ENCODE measurements at regions not wholly inside any gene's neighbourhood (a gene's known extent, or its start where the extent isn't known, plus 50 kb on each side); places are given as distances from the start of the nearest gene placed in this dataset.
"Not testable (repeated sequence)": the region's sequence is repeated elsewhere in the genome, so short reads cannot be mapped to it uniquely, and the experiment has no call there.

GRCh38 chr5:118551031-118551430, 437.3 kb downstream of the DTWD2 start:
- DNase-seq, result no peak

- no peak for DNase-seq
Observed at GRCh38 chr5:118548761-118549720, 439.3 kb downstream of the DTWD2 start.

- no peak for DNase-seq
Observed at GRCh38 chr5:118545470-118545869, 442.9 kb downstream of the DTWD2 start.

GRCh38 chr5:118544887-118545449, 443.4 kb downstream of the DTWD2 start:
- DNase-seq, result no peak

GRCh38 chr5:118533923-118534322, 454.4 kb downstream of the DTWD2 start:
- no peak for DNase-seq

GRCh38 chr5:118533156-118533555, 455.2 kb downstream of the DTWD2 start:
- DNase-seq, result no peak

GRCh38 chr5:118531276-118531675, 457.1 kb downstream of the DTWD2 start:
- DNase-seq, result no peak

- no peak for DNase-seq
Observed at GRCh38 chr5:118529361-118530144, 458.8 kb downstream of the DTWD2 start.

GRCh38 chr5:118522626-118523025, 465.7 kb downstream of the DTWD2 start:
- no peak for DNase-seq

- DNase-seq, result no peak
Observed at GRCh38 chr5:118520771-118521415, 467.5 kb downstream of the DTWD2 start.

- DNase-seq, result no peak
Observed at GRCh38 chr5:118519466-118519865, 468.9 kb downstream of the DTWD2 start.

GRCh38 chr5:118518720-118519119, 469.6 kb downstream of the DTWD2 start:
- no peak for DNase-seq

GRCh38 chr5:118511846-118512245, 476.5 kb downstream of the DTWD2 start:
- no peak for DNase-seq

GRCh38 chr5:118506217-118506852, 482.0 kb downstream of the DTWD2 start:
- DNase-seq, result no peak

- not testable (repeated sequence) for DNase-seq
Observed at GRCh38 chr5:118502232-118502631, 486.1 kb downstream of the DTWD2 start.

- no peak for DNase-seq
Observed at GRCh38 chr5:118491351-118491750, 497.0 kb downstream of the DTWD2 start.

GRCh38 chr5:118486647-118487225, 501.6 kb downstream of the DTWD2 start:
- DNase-seq, result no peak

GRCh38 chr5:118479285-118479684, 509.1 kb downstream of the DTWD2 start:
- DNase-seq, result no peak

GRCh38 chr5:118478852-118479251, 509.5 kb downstream of the DTWD2 start:
- no peak for DNase-seq

- DNase-seq, result no peak
Observed at GRCh38 chr5:118468085-118468484, 520.3 kb downstream of the DTWD2 start.

GRCh38 chr5:118467103-118467502, 521.2 kb downstream of the DTWD2 start:
- DNase-seq, result no peak

- no peak for DNase-seq
Observed at GRCh38 chr5:118466418-118466817, 521.9 kb downstream of the DTWD2 start.
